AG04449 (cell line): ENCODE measurements at regions not wholly inside any gene's neighbourhood (a gene's known extent, or its start where the extent isn't known, plus 50 kb on each side); places are given as distances from the start of the nearest gene placed in this dataset.

ENCODE experiments used
- CTCF ChIA-PET: fragments of 350-600 bp; formaldehyde crosslinking; extraction: SDS; loops from one replicate; lab custom pipeline; 2021; ENCODE audit warnings: antibody characterized with exemption; lab: Yijun Ruan, JAX
- POLR2A ChIA-PET: fragments of 400-600, 350-600 bp; formaldehyde crosslinking; extraction: SDS; loops from one replicate; lab custom pipeline; 2020; ENCODE audit warnings: antibody characterized with exemption, inconsistent platforms; lab: Yijun Ruan, JAX
- DNase-seq: peaks from one replicate; pipeline ENCODE4 v3.0.0-alpha.2; 2010; ENCODE audit warnings: low read depth, low spot score
- H3K4me3 ChIP-seq: 2 replicates; pipeline ENCODE4 v1.5.1; 2011; ENCODE audit warnings: low read depth, mild to moderate bottlenecking, control low read depth, low read length
- TF ChIP-seq, protein P1 (sequence below): IDR thresholded peaks from one replicate; pipeline ENCODE4 v1.5.1; 2011; ENCODE audit warnings: mild to moderate bottlenecking, moderate library complexity, low read length, control low read depth, inconsistent platforms; ENCODE audit not compliant: insufficient read depth; ENCODE audit errors: missing control alignments

DNA sequence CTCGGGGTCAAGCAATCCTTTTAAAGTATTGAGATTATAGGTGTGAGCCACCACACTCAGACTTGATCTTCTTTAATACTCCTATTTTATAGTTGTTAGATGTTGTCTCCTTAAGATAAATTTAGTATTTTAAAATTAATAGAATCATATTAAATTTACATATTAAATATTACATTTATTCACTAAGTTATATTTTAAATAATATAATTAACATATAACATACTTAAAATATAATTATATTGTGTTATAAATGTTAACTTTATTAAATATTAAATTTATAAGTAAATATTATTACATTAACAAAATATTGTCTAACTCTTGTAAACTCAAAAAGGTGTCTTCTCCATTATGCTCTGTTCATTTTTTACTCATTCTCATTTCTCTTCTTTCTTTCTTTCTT is 675.9 kb upstream of the ADGRL4 start:
- H3K4me3 ChIP-seq = no peak overlapping the region
- TF ChIP-seq, protein P1, sequence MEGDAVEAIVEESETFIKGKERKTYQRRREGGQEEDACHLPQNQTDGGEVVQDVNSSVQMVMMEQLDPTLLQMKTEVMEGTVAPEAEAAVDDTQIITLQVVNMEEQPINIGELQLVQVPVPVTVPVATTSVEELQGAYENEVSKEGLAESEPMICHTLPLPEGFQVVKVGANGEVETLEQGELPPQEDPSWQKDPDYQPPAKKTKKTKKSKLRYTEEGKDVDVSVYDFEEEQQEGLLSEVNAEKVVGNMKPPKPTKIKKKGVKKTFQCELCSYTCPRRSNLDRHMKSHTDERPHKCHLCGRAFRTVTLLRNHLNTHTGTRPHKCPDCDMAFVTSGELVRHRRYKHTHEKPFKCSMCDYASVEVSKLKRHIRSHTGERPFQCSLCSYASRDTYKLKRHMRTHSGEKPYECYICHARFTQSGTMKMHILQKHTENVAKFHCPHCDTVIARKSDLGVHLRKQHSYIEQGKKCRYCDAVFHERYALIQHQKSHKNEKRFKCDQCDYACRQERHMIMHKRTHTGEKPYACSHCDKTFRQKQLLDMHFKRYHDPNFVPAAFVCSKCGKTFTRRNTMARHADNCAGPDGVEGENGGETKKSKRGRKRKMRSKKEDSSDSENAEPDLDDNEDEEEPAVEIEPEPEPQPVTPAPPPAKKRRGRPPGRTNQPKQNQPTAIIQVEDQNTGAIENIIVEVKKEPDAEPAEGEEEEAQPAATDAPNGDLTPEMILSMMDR = no peak
- POLR2A ChIA-PET = no interaction called here
- CTCF ChIA-PET = no interaction called here
- no peak for DNase-seq

DNA sequence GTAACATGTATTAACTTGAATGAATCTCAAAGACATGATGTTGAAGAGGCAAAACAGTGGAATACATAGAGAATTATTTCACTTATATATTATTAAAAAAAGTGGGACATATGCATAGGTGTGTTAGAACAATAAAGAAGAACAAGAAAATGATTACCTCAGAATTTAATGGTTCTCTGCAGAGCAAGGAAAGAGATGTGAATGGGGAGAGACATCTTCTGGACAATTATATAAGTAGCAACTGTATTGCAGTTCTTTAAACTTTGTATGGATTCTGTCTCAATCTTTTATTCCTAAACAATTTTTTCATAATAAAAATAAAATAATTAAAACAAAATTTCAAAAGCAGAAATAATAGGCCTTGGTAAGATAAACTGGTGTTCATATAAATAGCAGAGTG is 674.9 kb upstream of the ADGRL4 start:
- no peak overlapping the region for H3K4me3 ChIP-seq
- TF ChIP-seq, protein P1 = no peak
- ChIA-PET POLR2A (no interaction called here), CTCF (no interaction called here)
- no peak for DNase-seq

DNA sequence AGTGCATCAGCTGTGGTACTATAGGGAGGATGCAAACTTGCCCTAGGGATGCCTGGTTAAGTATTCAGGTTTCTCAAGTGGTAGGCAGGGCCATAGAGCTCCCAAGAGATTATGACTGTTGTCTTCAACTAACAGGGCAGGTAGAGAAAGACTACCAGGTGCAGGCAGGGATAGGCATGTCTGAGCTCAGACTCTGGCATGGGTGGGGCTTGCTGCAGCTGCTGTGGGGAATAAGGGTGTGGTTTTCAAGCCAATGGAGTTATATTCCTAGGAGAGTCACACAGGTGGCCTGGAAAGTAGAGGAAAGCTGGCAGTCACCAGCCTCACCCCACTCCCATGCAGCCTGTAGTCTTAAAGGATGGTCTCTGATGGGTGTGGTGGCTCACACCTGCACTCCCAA is 673.4 kb upstream of the ADGRL4 start:
- TF ChIP-seq, protein P1 = no peak
- ChIA-PET POLR2A (no interaction called here), CTCF (no interaction called here)

DNA sequence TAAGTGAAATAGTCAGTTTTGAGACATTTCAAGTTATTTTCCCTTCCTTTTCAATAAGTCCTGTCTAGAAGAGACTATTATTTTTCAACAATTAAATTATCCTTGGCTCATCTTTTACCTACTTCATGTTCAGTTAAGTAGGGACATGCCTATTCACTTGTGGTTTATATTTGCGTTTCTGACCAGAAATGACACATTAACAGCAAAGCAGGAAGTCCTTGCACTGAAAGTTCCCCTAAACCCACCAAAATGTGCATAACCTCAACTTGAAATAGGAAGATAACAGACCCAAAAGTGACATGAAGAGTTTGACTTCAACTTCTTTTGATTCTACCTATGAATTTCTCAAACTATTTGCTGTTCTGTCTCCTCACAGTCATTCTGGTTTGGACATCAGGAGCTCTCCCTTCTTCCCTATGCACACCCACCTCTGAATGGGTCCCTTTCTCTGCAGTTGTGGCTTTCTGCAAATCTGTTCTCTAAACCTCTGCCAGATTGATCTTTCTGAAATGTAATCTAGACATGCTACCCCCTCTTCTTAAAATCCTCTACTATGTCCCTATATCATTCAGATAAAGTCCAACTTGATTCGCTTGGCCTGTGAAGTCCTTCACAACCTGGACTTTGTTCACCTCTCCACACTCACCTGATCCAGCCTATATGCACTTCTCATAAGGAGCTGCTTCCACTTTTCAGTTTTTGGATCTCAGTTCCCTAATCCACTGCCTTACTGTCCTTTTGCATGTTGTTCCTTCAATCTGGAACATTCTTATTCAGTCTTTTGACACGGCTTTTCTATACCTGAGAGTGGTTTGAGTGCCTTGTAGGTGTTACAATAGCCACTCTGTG is 661.5 kb upstream of the ADGRL4 start:
- TF ChIP-seq, protein P1 = no peak
- POLR2A ChIA-PET = no interaction called here
- no peak overlapping the region for H3K4me3 ChIP-seq
- DNase-seq = no peak
- CTCF ChIA-PET = no interaction called here

More for the DNA sequence above, 673.4 kb upstream of the ADGRL4 start:
- DNase-seq = no peak
- H3K4me3 ChIP-seq = no peak overlapping the region

DNA sequence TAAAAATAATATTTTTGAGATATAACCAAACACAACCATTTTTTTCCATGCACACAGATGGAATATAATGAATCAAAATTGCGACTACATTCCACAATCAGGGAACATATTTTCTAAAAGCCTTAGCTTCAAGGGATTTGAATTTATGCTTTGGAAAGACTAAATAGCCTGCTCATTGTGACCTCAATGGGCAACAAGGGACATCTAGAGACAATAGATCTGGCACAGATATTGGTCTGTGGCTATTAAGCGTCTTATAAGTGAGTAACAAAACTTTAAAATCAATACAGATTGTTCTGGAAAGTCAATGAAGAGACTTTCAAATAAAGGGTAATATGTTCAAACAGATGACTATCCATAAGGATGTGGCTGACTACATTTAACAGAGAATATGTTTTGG is 660.6 kb upstream of the ADGRL4 start:
- H3K4me3 ChIP-seq = no peak overlapping the region
- CTCF ChIA-PET = no interaction called here
- DNase-seq = no peak
- POLR2A ChIA-PET = no interaction called here
- TF ChIP-seq, protein P1 = no peak

DNA sequence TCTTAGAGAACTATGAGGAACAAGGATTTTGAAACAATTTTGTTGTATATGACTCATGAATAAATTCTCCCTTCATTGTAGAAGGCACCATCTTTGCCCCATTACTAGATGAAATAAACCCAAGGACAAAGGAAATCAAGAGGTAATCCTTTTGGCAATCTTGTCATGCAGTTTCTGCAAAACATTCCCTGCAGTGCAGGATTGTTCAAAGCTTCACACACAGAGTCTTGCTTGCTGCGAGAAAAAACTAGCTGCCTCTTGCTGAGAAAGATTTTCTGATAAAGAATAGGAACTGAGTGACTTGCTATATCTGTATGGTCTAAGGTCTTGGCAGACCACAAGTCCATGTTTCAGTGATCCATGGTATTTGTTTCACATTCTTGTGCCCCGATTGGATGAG is 657.4 kb upstream of the ADGRL4 start:
- H3K4me3 ChIP-seq = no peak overlapping the region
- POLR2A ChIA-PET = no interaction called here
- TF ChIP-seq, protein P1 = no peak

More for the DNA sequence above, 657.4 kb upstream of the ADGRL4 start:
- CTCF ChIA-PET = no interaction called here
- no peak for DNase-seq
